ENCODE measurements at regions not wholly inside any gene's neighbourhood (a gene's known extent, or its start where the extent isn't known, plus 50 kb on each side); places are given as distances from the start of the nearest gene placed in this dataset.

DNA sequence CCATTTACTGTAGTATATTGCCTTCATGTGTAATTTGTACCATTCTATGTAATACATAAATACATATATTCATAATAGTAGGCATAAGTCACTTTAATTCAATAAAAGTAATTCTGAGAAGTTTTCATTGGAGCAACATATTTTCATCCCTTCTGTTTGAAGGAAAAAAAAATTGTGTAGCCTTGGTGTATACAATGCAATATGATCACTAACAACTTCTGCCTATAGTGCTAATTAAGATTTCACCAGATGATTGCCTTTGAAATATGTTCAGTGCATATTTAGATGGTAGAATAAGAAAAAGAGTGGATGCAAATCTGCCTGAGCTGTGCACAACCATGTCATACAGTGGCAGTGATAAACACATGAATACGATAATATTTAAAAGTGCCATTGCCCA lies 996.8 kb downstream of the EFNA5 start:
- CTCF ChIA-PET: no interaction called here
- POLR2A ChIA-PET: no interaction called here
- H3K4me3 ChIP-seq (ENCODE audit: low read depth, low read length): no peak overlapping the region
- TF ChIP-seq, protein P1, sequence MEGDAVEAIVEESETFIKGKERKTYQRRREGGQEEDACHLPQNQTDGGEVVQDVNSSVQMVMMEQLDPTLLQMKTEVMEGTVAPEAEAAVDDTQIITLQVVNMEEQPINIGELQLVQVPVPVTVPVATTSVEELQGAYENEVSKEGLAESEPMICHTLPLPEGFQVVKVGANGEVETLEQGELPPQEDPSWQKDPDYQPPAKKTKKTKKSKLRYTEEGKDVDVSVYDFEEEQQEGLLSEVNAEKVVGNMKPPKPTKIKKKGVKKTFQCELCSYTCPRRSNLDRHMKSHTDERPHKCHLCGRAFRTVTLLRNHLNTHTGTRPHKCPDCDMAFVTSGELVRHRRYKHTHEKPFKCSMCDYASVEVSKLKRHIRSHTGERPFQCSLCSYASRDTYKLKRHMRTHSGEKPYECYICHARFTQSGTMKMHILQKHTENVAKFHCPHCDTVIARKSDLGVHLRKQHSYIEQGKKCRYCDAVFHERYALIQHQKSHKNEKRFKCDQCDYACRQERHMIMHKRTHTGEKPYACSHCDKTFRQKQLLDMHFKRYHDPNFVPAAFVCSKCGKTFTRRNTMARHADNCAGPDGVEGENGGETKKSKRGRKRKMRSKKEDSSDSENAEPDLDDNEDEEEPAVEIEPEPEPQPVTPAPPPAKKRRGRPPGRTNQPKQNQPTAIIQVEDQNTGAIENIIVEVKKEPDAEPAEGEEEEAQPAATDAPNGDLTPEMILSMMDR (IDR thresholded peaks at IDR 0.05; ENCODE audit: insufficient read depth, low read length, missing control alignments): no peak
- no peak for DNase-seq (ENCODE audit: low read depth, low spot score)

DNA sequence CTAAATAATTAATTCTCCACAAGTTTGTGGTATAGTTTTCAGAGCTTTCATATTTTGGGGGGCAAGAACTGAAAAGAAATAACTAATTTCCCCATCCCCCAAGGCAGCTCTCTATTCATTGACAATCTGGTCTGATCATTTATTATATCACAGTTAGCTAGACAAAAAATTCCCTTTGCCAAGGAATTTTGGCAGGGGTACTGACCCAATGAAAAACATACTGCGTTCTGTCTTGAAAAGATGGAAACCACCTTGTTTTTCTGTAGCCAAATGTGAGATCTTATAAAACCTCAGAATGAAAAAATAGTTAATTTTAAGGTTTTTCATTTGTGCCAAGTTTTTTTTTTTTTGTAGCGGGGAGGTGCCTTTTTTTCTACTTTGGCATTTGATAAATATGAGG lies 1008.9 kb downstream of the EFNA5 start:
- DNase-seq (ENCODE audit: low read depth, low spot score): no peak
- POLR2A ChIA-PET: no interaction called here
- H3K4me3 ChIP-seq (ENCODE audit: low read depth, low read length): no peak overlapping the region
- CTCF ChIA-PET: no interaction called here
- TF ChIP-seq, protein P1 (IDR thresholded peaks at IDR 0.05; ENCODE audit: insufficient read depth, low read length, missing control alignments): no peak

DNA sequence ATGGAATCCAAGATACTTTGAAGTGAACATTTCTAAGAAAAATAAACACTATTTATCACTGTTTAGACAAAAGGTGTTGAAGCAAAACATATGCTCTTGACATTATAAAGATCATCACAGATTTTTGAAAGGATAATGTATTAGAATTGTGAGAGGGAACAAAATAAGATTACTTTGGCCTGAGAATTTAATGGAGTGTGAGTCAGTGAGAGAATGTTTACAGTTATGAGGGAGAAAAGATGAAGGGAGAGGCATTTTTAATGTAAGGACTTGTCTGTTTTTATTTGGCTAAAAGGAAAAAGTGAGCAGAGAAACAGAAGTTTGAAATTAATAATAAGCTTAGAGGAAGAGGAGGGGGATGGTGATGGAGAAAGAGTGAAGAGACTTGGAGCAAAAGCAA lies 1010.1 kb downstream of the EFNA5 start:
- CTCF ChIA-PET: no interaction called here
- TF ChIP-seq, protein P1 (IDR thresholded peaks at IDR 0.05; ENCODE audit: insufficient read depth, low read length, missing control alignments): no peak
- no peak overlapping the region for H3K4me3 ChIP-seq (ENCODE audit: low read depth, low read length)
- DNase-seq (ENCODE audit: low read depth, low spot score): no peak
- POLR2A ChIA-PET: no interaction called here

DNA sequence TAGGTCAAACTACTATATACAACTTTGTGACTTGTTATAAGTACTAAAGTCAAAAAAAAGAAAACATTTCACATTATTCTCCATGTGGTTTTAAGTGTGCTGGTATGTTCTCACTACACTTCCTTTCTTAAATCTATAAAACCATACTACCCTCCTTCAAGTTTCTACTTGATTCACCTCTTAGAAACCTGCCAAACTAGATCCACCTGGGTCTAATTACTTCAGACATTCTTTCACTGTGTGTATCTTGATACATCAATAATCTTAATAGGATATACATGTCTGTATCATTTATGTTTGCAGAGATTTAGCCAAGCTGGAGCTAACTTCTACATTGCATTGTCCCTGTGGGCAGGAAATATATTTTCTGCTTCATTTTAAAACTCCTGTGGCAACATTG lies 1012.6 kb downstream of the EFNA5 start:
- no peak overlapping the region for H3K4me3 ChIP-seq (ENCODE audit: low read depth, low read length)
- ChIA-PET POLR2A (no interaction called here), CTCF (no interaction called here)
- no peak for DNase-seq (ENCODE audit: low read depth, low spot score)
- TF ChIP-seq, protein P1 (IDR thresholded peaks at IDR 0.05; ENCODE audit: insufficient read depth, low read length, missing control alignments): no peak

DNA sequence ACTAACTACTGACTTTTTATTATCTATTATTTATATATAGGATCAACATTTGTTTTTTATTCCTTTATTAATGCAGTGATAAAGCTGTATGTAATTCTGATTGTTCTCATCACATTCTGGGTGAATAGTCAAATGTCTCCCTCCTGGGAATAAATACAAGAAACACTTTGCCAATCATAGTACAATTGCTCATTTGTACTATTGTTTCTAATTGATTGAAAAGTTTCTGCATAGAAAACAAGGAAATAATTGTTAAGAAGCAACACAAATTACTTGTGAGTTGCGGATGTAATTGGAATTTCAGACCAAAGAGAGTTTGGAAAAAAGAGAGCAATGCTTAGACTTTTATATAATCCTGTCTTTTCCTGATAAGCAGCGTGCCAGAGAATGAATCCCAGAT lies 1013.9 kb downstream of the EFNA5 start:
- ChIA-PET POLR2A (no interaction called here), CTCF (no interaction called here)
- DNase-seq (ENCODE audit: low read depth, low spot score): no peak
- H3K4me3 ChIP-seq (ENCODE audit: low read depth, low read length): no peak overlapping the region
- TF ChIP-seq, protein P1 (IDR thresholded peaks at IDR 0.05; ENCODE audit: insufficient read depth, low read length, missing control alignments): no peak

DNA sequence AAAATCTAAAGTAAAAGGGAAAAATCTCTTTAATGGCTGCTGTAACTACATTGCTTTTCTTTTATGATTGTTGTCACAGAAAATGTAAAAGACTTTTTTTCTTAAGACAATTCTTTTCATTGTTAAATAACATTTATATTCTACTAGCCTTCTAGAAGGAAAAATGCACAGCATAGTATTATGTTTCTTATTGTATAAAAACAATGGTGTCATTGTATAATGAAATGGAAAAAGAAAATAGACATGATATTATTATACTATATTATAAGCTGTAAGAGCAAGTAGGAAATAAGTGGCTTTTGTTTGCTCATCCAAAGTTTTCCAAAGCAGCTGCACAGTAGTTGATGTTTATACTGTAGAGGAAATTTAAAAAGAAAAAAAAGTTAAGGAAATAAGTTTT lies 1021.7 kb downstream of the EFNA5 start:
- DNase-seq (ENCODE audit: low read depth, low spot score): no peak
- TF ChIP-seq, protein P1 (IDR thresholded peaks at IDR 0.05; ENCODE audit: insufficient read depth, low read length, missing control alignments): no peak
- ChIA-PET POLR2A (no interaction called here), CTCF (no interaction called here)
- H3K4me3 ChIP-seq (ENCODE audit: low read depth, low read length): no peak overlapping the region
